SKM-1 (cell line): ENCODE measurements at regions not wholly inside any gene's neighbourhood (a gene's known extent, or its start where the extent isn't known, plus 50 kb on each side); places are given as distances from the start of the nearest gene placed in this dataset.

Experiments used
- DNase-seq: peaks from one replicate; lab custom pipeline; 2025; ENCODE audit not compliant: unreplicated experiment; lab: John Stamatoyannopoulos, UW

DNA sequence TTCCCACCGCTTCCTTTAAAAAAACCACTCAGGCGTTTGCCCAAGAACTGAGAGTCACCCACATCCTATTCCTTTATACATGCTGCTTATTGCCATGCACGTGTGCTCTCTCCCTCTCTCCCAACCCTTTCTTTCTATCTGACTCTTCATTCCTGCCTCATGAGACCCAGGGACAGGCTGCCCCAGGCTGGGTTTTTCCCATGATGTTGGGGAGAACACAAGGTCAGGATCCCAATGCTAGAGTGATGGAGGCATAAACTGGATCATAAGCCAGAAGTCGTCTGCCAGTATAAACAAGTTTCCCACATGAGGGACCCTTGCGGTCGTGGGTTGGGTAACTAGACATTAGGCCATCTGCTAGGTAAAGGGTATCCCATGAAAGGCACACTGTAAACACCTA, 64.9 kb downstream of the CD2 start:
- no peak for DNase-seq

DNA sequence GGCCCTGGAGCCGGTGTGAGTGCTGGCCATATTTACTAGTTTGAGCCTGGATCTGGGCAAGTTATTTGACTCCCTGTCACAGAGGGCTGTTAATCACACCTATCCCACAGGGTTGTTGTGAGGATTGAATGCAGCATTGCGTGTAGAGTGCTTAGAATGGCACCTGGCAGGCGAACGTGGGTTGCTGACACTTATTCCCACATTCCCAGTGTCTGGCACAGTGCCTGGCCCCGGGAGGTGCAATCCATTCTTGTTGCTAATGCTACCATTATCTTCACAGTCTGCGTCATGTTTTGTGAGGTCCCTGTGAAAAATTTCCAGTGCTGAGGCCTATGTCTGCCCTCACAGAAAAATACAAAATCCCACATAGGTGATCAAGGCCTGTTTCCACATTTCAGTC, 66.1 kb downstream of the CD2 start:
- DNase-seq: no peak

DNA sequence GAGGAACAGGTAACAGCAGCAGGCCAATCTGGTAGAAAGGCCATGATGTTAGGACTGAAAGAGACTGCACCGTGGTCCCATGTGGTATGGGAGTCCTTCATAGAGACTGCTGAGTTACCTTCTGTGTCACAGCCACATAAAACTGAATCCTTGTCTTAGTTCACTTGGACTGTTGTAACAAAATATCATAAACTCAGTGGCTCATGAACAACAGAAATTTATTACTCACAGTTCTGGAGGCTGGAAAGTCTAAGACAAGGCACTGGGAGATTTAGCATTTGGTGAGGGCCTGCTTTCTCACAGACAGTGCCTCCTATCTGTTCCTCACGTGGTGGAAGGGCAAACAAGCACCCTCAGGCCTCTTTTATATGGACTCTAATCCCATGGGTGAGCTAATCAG, 67.5 kb downstream of the CD2 start:
- no peak for DNase-seq

DNA sequence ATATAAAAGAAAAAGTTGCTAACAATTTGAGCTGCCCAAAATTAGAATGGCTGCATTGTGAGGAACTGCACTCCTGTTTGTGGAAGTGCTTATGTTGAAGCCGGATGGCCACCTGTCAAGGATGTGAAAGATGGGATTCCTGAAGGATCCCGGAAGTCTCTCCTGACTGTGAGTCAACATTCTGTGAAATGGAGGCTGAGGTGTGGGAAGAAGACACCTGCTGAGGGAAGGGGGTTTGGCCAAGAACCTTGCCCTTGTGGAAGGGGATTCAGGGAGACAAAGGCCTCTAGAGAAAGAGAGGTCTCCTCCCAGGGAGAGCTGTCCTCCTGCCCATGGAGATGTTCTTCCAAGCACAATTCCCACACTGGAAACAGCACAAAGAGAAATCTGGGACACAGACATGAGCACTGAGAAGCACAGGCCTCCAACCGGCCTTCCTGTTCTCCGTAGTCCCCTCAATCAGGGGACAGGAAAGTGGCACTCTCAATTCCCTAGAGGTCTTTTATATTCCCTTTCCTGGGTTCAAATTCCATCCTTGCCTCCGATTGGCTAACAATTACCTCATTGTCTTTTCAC, 70.5 kb downstream of the CD2 start:
- no peak for DNase-seq

DNA sequence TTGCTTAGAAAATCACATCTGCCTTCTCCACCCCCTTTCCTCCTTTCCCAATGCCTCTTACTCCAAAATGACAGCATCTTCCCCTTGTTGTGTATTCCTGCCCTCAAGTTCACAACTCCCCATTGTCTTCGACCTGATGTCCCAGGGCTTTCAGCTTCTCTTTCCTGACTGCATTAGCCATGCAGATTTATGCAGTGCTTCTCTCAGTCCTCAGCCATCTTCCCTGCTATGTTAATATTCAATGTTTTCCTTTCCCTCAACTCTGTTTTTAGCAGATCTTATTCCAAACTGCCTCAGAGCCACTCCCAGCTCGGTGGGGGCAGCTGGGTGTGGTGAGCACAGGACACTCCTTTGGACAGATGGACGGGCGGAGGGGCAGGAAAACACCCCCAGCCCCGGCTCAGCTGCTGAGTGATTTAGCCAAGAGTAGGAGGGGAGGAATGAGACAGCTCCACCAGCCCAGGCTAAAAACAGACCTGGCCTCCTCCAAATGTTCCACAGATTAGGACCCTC, 71.0 kb downstream of the CD2 start:
- no peak for DNase-seq

DNA sequence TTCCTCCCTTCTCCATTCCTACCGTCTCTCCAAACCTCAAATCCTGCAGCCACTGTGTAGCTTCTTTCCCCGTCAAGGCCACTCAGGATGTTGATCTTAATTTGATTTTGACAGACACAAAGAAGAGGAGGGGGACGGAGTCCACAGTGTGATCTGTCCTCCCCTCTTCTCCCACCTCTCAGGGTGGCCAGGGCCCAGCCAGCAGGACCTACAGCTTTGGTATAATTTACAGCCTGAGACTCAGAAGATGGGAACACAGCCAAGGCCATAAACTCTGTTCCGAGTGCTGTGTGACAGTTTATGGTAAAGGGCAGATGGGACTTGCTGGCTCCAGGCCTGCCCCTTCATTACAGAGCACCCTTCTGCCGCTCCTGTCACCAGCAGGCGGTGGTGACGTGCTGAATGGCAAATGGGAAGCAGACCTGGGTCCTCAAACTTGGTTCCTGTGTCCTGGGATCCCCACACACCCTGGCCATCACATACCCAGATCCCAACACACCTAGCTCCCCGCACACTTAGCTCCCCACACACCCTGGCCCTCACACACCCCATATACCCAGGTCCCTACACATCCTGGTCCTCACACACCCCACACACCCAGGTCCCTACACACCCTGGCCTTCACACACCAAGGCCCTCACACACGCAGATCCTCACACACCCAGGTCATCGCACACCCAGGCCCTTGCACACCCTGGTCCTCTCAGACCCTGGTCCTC, 71.6 kb downstream of the CD2 start:
- no peak for DNase-seq

DNA sequence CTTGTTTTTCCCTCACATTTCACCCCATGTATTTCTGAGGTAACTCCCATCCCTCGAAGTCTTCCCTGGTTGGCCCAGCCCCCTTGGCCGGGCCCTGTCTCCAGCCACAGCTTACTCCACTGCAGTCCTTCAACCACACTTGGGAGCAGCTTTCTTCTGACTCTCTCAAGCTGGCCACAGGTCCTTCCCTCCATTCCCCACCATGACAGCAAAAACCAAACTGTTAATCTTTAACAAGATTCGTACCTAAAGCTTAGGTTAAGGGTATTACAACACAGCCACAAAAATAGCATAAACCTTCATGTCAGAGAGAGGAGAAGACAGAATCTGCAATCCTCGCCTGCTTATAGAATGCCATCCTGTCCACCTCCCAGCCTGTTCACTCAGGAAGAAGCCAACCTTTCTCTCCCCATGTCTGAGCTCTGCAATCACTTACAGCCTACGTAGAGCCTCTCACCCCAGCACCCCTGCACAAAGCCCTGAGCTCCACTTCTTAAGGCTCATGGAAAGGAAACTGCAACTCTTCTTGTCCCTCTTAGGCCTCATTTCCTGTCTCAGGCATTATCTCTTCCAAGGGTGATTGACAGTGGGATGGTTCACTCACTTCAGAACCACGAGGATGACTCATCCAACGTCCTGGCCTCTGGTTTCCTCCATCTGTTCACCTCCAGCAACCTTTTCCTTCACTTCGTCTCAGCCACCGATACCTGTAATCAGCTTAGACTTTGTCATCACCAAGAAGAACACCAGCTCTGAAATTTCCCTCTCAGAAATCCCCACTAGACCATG, 72.8 kb downstream of the CD2 start:
- peak; percentile 9 for DNase-seq

DNA sequence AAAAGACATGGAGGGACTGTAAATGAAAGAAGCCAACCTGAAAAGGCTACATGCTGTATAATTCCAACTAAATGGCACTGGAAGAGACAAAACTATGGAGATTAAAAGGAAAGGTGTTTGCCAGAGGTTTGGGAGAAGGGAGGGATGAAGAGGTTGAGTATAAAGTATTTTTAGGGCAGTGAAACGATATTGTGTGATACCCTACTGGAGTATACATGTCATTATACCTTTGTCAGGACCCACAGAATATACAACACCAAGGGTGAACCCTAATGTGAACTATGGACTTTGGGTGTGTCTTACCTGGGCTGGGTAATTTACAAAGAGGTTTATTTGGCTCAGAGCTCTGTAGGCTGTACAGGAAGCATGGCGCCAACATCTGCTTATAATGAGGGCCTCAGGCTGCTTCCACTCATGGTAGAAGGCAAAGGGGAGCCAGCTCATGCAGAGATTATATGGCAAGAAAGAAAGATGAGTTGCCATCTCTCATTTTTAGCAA, 73.4 kb downstream of the CD2 start:
- no peak for DNase-seq

DNA sequence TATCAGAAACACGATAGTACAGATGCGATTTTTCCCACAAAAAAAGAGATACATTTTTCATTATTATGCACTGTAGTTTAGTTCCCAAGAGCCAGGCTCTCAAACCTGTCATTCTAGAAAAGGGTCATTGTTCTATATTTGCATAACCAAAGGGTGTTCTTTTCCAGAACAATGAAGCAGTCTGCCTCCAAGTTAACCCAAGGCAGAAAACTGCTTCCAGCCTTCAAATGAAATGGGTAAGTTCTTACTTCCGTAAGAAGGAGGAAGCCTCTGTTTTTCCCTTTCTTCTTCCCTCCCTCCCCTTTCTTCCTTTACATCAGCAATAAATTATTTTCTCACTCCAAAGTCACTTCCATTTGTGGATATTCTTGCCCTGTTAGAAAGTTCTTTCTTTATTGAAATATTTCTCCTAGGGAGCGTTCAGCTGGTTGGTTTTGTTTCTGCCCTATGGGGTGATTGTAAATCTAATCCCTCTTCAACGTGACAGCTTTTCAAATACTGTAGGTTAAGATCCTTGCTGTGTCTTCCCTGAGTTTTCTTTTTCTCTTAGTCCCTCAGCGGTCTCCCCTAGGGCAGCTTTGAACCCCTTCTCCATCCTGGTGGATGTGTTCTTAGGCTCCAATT, 77.3 kb upstream of the PTGFRN start:
- DNase-seq: no peak

DNA sequence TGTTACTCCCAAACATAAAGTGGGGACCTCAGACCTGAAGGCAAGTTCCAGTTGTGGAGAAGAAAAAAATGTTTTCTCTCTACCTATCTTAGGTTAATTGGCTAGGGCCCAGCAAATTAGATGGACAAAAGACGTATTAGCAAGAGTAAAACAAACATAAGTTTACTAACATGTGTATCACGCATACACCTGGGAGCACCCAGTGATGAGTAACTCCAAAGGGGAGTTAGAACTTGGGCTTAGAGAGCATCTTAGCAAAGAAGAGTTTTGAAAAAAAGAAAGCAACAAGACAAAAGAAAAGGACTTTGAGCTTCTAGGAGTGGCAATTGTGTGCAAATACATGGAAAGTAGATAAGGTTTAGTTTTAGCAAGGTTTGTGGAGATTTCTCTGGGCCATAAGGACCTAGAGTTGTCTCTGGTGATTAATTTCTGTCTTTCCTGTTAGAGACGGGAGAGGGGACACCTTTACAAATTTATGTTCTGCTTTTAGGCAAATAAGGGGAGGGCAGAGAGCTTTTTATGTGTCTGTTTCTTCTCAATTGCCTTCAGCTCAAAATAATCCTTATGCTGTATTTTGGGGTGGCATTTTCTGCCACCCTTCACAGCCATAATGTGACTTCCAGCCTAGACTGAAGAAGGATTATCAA, 76.7 kb upstream of the PTGFRN start:
- DNase-seq: no peak

DNA sequence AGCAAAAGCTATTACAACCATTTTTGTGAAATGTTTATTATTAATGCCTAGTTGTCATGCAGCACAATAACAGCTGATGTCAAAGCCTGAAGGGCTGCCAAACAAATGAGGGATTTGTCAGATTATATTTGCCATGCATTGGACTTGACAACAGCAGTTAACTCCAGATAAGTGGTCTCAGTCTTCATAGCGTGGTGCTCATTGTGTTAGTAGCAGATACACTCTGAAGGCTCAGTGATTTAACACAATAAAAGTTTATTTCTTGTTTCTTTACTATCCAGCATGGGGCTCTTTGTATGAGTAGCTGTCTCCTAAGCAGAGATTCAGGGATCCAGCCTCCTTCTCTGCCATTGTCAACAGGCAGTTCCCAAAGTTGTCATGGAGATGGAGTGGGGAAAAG, 76.0 kb upstream of the PTGFRN start:
- DNase-seq: no peak

DNA sequence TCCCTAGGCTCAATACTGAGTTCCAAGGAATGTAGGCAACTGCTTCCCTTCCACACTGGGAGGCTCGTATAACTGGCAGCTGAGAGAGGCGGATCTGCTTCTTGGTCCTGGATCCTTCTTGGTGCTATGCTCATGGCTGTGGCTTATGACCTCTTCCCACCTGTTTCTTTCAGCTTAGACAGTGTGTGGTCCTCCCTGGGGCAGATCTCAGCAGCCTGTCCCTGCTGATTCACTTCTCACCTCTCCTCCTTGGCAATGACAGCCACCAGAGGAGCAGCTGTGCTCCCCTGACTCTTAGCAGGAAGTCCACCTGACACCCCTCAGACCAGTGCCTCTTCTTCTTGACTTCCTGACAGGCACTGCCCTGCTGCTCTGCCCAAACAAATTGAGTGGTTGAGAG, 75.1 kb upstream of the PTGFRN start:
- no peak for DNase-seq

DNA sequence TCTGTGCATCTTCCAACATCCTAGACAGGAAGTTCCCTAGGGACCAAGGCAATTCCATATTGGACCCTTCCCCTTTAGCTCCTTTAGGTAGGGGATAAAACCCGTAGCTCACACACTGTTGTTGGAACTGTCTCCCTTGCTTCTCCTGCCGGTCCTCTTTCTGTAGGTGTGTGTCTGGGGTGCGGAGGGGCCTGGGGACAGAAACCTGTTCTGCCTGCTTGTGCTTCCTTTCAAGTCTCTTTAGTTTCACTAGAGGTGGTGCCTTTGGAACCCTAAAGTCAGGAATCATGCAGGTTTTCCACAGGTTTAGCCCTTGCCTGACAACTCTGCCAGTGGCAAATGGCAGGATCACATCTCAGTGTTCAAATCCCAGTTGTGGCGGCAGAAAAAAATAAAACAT, 74.6 kb upstream of the PTGFRN start:
- no peak for DNase-seq

DNA sequence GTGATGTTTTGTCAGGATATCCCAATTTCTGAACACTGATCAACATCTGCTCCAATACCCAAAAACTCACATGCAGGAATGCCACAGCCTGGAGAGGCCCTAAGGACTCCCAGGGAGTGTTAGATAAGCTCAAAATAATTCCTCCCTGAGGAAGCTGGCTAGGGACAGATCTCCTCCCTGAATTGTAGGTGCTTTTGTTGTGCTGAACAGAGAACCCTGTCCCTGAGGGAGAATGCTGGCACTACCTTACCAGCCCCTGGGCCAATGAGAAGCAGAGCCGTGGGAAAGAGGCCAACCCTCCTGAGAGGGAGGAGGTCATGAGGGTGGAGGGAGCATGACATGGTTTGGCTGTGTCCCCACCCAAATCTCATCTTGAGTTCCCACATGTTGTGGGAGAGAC, 73.6 kb upstream of the PTGFRN start:
- no peak for DNase-seq

DNA sequence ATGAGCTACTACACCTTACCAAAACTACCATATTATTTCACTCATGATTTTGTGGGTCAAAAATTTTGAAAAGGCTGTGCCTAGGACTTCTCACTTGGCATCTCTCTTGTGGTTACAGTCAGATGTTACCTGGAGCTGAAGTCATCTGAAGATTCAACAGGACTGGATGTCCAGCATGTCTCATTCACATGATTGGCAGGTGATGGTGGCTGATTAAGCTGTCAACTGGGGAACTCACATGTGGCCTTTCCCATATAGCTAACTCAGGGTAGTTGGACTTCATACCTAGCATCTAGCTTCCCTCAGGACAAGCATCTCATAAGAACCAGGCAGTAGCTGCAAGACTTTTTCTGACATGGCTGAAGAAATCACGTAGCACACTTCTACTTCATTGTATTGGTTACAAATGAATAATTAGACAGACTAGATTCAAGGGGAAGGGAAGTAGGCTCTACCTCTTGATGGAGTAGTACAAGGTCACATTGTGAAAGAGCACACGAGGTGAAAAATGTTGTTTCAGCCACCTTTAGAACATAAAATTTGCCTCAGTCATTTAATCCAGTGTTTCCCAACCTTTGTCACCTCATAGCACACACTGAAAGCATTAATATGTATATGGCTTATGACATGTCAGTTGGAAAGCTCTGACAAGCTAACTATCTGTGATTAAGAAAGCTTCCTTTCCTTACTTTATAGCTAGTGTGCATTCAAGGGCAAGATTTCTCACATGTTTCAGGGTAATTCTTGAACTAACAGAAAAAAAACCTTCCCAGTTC, 68.0 kb upstream of the PTGFRN start:
- no peak for DNase-seq

DNA sequence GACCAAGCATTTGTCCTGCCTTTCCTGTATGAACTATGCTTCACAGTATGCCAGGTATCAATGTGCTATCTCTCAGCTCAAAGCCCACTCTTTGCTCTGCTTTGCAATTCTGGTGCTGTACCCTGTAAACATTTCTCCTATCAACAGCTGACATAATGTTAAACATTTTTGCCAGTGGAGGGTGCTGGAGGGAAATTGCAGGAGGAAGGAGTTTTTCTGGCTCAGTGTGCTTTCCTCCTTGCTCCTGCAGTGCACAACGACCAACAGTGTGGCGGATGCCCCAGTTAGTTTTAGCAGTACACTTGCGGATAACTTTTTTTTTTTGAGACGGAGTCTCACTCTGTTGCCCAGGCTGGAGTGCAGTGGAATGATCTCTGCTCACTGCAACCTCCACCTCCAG, 67.1 kb upstream of the PTGFRN start:
- no peak for DNase-seq

DNA sequence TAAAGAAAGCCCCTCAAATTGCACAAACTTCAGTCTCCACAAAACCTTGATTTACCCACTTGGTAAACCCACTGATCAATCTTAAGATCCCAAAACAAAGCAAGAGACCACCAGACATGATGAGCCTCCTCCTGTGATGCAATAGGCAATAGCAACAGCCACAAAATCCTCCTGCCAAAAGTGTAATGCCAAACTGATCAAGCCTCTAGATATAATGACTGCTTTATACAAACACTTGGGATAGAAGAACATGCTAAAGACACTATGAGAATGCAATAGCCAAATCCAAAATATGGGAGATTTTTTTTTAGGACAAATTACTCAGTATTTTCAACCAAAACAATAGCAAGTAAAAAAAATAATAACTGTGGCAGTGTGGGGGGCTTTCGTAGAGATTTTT, 64.9 kb upstream of the PTGFRN start:
- no peak for DNase-seq

DNA sequence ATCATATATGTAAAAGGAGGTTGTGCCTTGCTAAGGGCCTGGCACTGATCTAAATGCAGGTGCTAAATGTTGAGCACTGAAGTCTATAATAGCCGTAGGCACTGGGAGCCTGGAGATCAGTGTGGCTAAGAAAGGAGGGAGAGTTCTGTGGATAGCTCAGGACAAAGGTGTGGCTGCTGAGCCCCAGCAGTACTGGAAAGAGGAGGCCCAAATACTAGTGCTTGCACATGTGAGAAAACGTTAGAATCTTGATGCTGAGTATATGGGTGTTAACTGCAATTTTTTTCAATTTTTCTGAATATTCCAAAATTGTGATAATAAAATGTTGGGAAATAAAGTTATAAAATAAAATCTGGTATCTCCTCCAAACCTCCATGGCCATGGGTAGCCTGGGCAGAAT, 62.5 kb upstream of the PTGFRN start:
- DNase-seq: no peak

DNA sequence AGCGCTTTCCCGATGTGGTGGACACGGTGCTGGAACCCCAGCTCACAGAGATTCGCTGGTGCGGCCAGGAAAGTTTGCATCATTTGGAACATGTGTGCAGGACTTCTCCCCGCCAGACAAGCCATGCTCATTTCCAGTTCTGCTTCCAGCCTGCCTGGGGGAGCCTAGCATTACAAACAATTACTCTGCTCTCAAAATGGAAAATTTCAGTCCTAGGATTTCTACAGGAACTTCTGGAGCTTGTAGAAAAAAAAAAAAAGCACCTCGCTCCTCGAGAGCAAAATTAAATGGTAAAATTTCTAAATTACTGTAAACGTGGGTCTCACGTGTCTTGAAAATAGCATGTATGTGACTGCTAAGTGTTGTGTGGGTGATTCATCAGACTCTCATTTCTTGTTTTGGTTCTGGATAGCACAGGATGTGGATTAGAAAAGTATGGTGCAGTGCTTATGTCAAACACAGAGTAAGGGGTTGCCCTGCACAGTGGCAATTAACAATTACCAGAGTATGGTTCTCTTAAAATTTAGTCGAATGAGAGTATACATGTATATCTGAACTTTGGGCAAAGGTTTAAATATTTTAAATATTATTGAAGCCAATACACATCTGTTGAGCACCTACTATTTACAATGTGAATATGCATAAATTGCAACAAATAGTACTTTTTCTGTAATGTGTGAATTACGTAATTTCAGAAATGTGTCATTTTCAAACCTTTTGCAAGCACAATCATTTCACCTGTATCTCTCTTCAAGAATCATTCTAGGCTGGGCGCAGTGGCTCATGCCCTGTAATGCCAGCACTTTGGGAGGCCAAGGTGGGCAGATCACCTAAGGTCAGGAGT, 61.8 kb upstream of the PTGFRN start:
- no peak for DNase-seq
